K562 (cell line): ENCODE measurements at regions not wholly inside any gene's neighbourhood (a gene's known extent, or its start where the extent isn't known, plus 50 kb on each side); places are given as distances from the start of the nearest gene placed in this dataset.
A peak's percentile ranks its signal among the peaks of the same experiment; 100 is the strongest.

Source experiments
- ATAC-seq: fragments of 200-7000 bp; cut with Tn5 transposase; 3 replicates; pipeline ENCODE4 v1.9.1; 2020; ENCODE audit warnings: moderate library complexity
- BruUV-seq: library from RNA; stranded (reverse); fragments of 400-500 nt; replicated peaks from 2 replicates; lab custom pipeline; 2021; lab: Mats Ljungman, UMichigan
- CTCF ChIA-PET: fragments of 300-600 bp; formaldehyde crosslinking; extraction: SDS; loops from one replicate; lab custom pipeline; 2021; ENCODE audit warnings: low intra/inter-chr PET ratio; lab: Yijun Ruan, JAX
- POLR2A ChIA-PET: fragments of 300-600, 350-650 bp; sonication (Branson Sonifier 250); formaldehyde crosslinking; extraction: SDS; loops from one replicate; lab custom pipeline; 2021; ENCODE audit warnings: antibody characterized with exemption, inconsistent platforms; lab: Yijun Ruan, JAX
- DNase-seq, 4 experiments: peaks; one replicate each; pipeline versions ENCODE4 v3.0.0 to v3.0.0-alpha.2; 2011 to 2018; ENCODE audit warnings: low spot score in 3 of 4, mixed read lengths in 3 of 4; ENCODE audit errors: extremely low read depth in 1 of 4
- FAIRE-seq: peaks from 2 replicates; lab custom pipeline; 2011; peaks lifted over from hg19 to GRCh38; lab: Jason Lieb, UNC
- H2AFZ ChIP-seq: 2 replicates; pipeline ENCODE4 v1.6.0; 2011; ENCODE audit warnings: low read depth, low read length, control low read depth, inconsistent platforms
- H3K27ac ChIP-seq: fragments of 200-600 bp; 3 replicates; pipeline ENCODE4 v1.8.0; 2011; ENCODE audit warnings: low read depth, mild to moderate bottlenecking, control low read depth, inconsistent platforms, low read length, moderate library complexity, mixed read lengths; ENCODE audit errors: extremely low read depth
- H3K27me3 ChIP-seq, 2 experiments: fragments of 300-600 bp in 1 of 2; 2 replicates in 1 of 2; 3 replicates in 1 of 2; pipeline versions ENCODE4 v1.6.0 to v1.8.0; 2011; ENCODE audit warnings: inconsistent platforms in 2 of 2, low read length in 2 of 2, mild to moderate bottlenecking in 1 of 2, mixed read lengths in 1 of 2, moderate library complexity in 1 of 2; ENCODE audit not compliant: control insufficient read depth in 2 of 2, insufficient read depth in 2 of 2
- H3K36me3 ChIP-seq: fragments of 300-600 bp; 3 replicates; pipeline ENCODE4 v1.8.0; 2011; ENCODE audit warnings: mild to moderate bottlenecking, low read length, inconsistent platforms; ENCODE audit not compliant: control insufficient read depth, insufficient read depth
- H3K4me1 ChIP-seq, 2 experiments: fragments of 200-600 bp in 1 of 2; replicated peaks in 1 of 2; 2 replicates in 1 of 2; 3 replicates in 1 of 2; pipeline versions ENCODE4 v1.5.1 to v1.8.0; 2011; ENCODE audit warnings: inconsistent platforms in 2 of 2, low read length in 2 of 2, mild to moderate bottlenecking in 1 of 2, mixed read lengths in 1 of 2, moderate library complexity in 1 of 2; ENCODE audit not compliant: control insufficient read depth in 2 of 2, insufficient read depth in 2 of 2
- H3K4me2 ChIP-seq: 2 replicates; pipeline ENCODE4 v1.6.1; 2011; ENCODE audit warnings: low read length, control low read depth, inconsistent platforms, mixed read lengths; ENCODE audit not compliant: insufficient read depth
- H3K4me3 ChIP-seq: fragments of 200-600 bp; sonication (generic), shearing (Covaris generic); 2 replicates; pipeline ENCODE4 v1.5.1; 2016; ENCODE audit warnings: control low read depth, inconsistent platforms
- H3K79me2 ChIP-seq: fragments of 200-600 bp; 3 replicates; pipeline ENCODE4 v1.8.0; 2011; ENCODE audit warnings: low read length, inconsistent platforms; ENCODE audit not compliant: control insufficient read depth, insufficient read depth
- H3K9ac ChIP-seq, 2 experiments: 2 replicates each; pipeline versions ENCODE4 v1.6.0 to v1.6.1; 2011; ENCODE audit warnings: low read depth in 2 of 2, low read length in 2 of 2, control low read depth in 1 of 2, inconsistent platforms in 1 of 2, mild to moderate bottlenecking in 1 of 2, mixed read lengths in 1 of 2; ENCODE audit not compliant: insufficient read depth in 1 of 2
- H3K9me1 ChIP-seq: one replicate; pipeline ENCODE4 v1.6.0; 2011; ENCODE audit warnings: inconsistent platforms, mild to moderate bottlenecking, low read length, moderate library complexity; ENCODE audit not compliant: control insufficient read depth, insufficient read depth
- H3K9me3 ChIP-seq: replicated peaks from 2 replicates; pipeline ENCODE4 v1.5.1; 2011; ENCODE audit warnings: low read depth, low read length, inconsistent platforms; ENCODE audit not compliant: control insufficient read depth, insufficient read depth
- H4K20me1 ChIP-seq: replicated peaks from 2 replicates; pipeline ENCODE4 v1.6.1; 2011; ENCODE audit warnings: low read length, inconsistent platforms, mixed read lengths; ENCODE audit not compliant: control insufficient read depth, insufficient read depth
- ATF3 ChIP-seq, 2 experiments: fragments of 450-650 bp in 1 of 2; sonication (generic) in 1 of 2; formaldehyde crosslinking in 1 of 2; IDR thresholded peaks in 1 of 2; conservative IDR thresholded peaks in 1 of 2; 2 replicates each; pipeline versions ENCODE4 v1.6.1 to v1.8.1; 2016 to 2023; ENCODE audit warnings: mild to moderate bottlenecking in 2 of 2, moderate library complexity in 2 of 2, inconsistent platforms in 1 of 2, missing genetic modification reagents in 1 of 2
- CBX3 ChIP-seq, 2 experiments: IDR thresholded peaks; 1 replicate in 1 of 2; 2 replicates in 1 of 2; pipeline ENCODE4 v1.6.1; 2012; ENCODE audit warnings: inconsistent platforms in 2 of 2, low read length in 2 of 2, borderline replicate concordance in 1 of 2, control low read depth in 1 of 2
- GTF2A2 ChIP-seq: IDR thresholded peaks from 2 replicates; pipeline ENCODE4 v1.6.1; 2016; ENCODE audit warnings: mild to moderate bottlenecking, missing genetic modification characterization, missing compliant biosample characterization
- MECOM ChIP-seq: fragments of 250-450 bp; sonication (Bioruptor Pico); IDR thresholded peaks from 2 replicates; pipeline ENCODE4 v1.8.0; 2022; ENCODE audit warnings: inconsistent platforms
- MED1 ChIP-seq: sonication (generic); formaldehyde crosslinking; IDR thresholded peaks from 2 replicates; pipeline ENCODE4 v1.8.1; 2023; ENCODE audit warnings: missing genetic modification reagents, borderline replicate concordance
- NCOA2 ChIP-seq, 2 experiments: fragments of 450-650 bp; IDR thresholded peaks; 2 replicates each; pipeline ENCODE4 v1.6.1; 2018; ENCODE audit warnings: mild to moderate bottlenecking in 2 of 2, moderate library complexity in 1 of 2; ENCODE audit not compliant: partially characterized antibody in 2 of 2
- ZNF668 ChIP-seq: fragments of 250-450 bp; sonication (Bioruptor Pico); IDR thresholded peaks from 2 replicates; pipeline ENCODE4 v1.8.0; 2022; ENCODE audit warnings: mild to moderate bottlenecking, inconsistent platforms
- whole genome bisulfite sequencing: fragments of 100-300 bp; shearing (Covaris generic); methylation state at CpG from one replicate; pipeline ENCODE4 v1.1.6; 2016; ENCODE audit warnings: low coverage, mixed read lengths; ENCODE audit not compliant: insufficient coverage; ENCODE audit errors: missing lambda C conversion rate; 5-methylcytosine and 5-hydroxymethylcytosine counted together
- in situ Hi-C: fragments of 300-500 bp; cut with MboI; formaldehyde crosslinking; loops from 4 replicates; pipeline ENCODE4 v1.15.0; 2018; ENCODE audit warnings: inconsistent platforms, mixed read lengths
- intact Hi-C: fragments of 100-400 bp; cut with micrococcal nuclease; formaldehyde crosslinking; loops from 2 replicates; pipeline ENCODE4 v1.14.2; 2022

- FAIRE-seq, result no peak
- BruUV-seq, result no TSS peak
- POLR2A ChIA-PET, result interaction anchor here (0.6 to 1.5 kb wide), 3 partner anchors 9 to 1202 kb away, joined by 3 to 5 read pairs (median 4); no protein-coding TSS in a partner anchor
- ATAC-seq, result no peak
- Histone ChIP-seq H4K20me1 (peaks cover 3% of the 10 kb centered on the region; the same call in 1 of the 2 replicates), H3K9me3 (no peaks in the 10 kb centered on the region), H3K9ac (no peak overlapping the region), H3K79me2 (no peaks in the 10 kb centered on the region), H3K4me1 (no peaks in the 10 kb centered on the region), H3K27me3 (peaks cover 0 to 9% of the 10 kb centered on the region in 2 experiments; a peak in 2 of 5 replicates), H3K4me3 (no peak overlapping the region), H3K4me2 (no peak overlapping the region), H3K9me1 (no peaks in the 10 kb centered on the region), H3K36me3 (no peaks in the 10 kb centered on the region), H3K27ac (no peak overlapping the region), H2AFZ (no peak overlapping the region)
- 0% methylated on average over 2 of the region's 2 CpGs for WGBS
- no peak for DNase-seq
- TF ChIP-seq CBX3 (IDR thresholded peaks at IDR 0.05; ENCODE audit: borderline replicate concordance in 1 of 2, low read length in 2 of 2) (no peak), MECOM (CRISPR knock-in tag) (no peak), MED1 (CRISPR knock-in tag) (no peak), ZNF668 (CRISPR knock-in tag) (no peak), NCOA2 (IDR thresholded peaks at IDR 0.05; ENCODE audit: partially characterized antibody in 2 of 2) (no peak)
- intact Hi-C loops, result no loop called here
- CTCF ChIA-PET, result no interaction called here
- in situ Hi-C loops, result no loop called here
These were observed 353.3 kb upstream of the ZMIZ1 start for GRCh38 chr10:78715435-78715834.

- H3K4me2 ChIP-seq, result no peak overlapping the region
- H3K27me3 ChIP-seq, result peaks cover 0 to 9% of the 10 kb centered on the region in 2 experiments; a peak in 2 of 5 replicates
- H3K79me2 ChIP-seq, result no peaks in the 10 kb centered on the region
- no peak overlapping the region for H3K27ac ChIP-seq
- no peak overlapping the region for H3K9ac ChIP-seq
- no peaks in the 10 kb centered on the region for H3K4me1 ChIP-seq
- POLR2A ChIA-PET, result interaction anchor here (0.6 to 1.5 kb wide), 3 partner anchors 20 to 1203 kb away, joined by 4 to 6 read pairs (median 5); no protein-coding TSS in a partner anchor
- 0% methylated on average over 6 of the region's 6 CpGs for WGBS
- H3K9me3 ChIP-seq, result no peaks in the 10 kb centered on the region
- no peak overlapping the region for H3K4me3 ChIP-seq
- in situ Hi-C loops, result no loop called here
- 0 out of 2 replicates have a peak, but pooled peaks cover 3% of the 10 kb centered on the region for H4K20me1 ChIP-seq
- no peak for TF ChIP-seq GTF2A2 (tag)
- peak; percentile 76 for TF ChIP-seq ATF3 (IDR thresholded peaks at IDR 0.05)
- no peak for TF ChIP-seq ATF3 (CRISPR knock-in tag; conservative IDR thresholded peaks at IDR 0.05)
- H2AFZ ChIP-seq, result no peak overlapping the region
- peak; percentile 52 for FAIRE-seq
- no peaks in the 10 kb centered on the region for H3K36me3 ChIP-seq
- no peaks in the 10 kb centered on the region for H3K9me1 ChIP-seq
- ATAC-seq, result no peak
- DNase-seq, result no peak
- CTCF ChIA-PET, result no interaction called here
- intact Hi-C loops, result no loop called here
- no TSS peak for BruUV-seq
These were observed 352.6 kb upstream of the ZMIZ1 start for GRCh38 chr10:78716043-78716660.
